ENCODE measurements at regions not wholly inside any gene's neighbourhood (a gene's known extent, or its start where the extent isn't known, plus 50 kb on each side); places are given as distances from the start of the nearest gene placed in this dataset.
"Not testable (repeated sequence)": the region's sequence is repeated elsewhere in the genome, so short reads cannot be mapped to it uniquely, and the experiment has no call there.

- H3K4me3 ChIP-seq (ENCODE audit: low read depth, low read length), result no peak overlapping the region
- DNase-seq (ENCODE audit: low read depth), result no peak
- TF ChIP-seq MYC (IDR thresholded peaks at IDR 0.05; ENCODE audit: low read depth, low read length) (no peak), MAX (IDR thresholded peaks at IDR 0.05; ENCODE audit: low read depth, low read length) (no peak), CTCF (IDR thresholded peaks at IDR 0.05; ENCODE audit: low read depth, low read length) (no peak), POLR2A (IDR thresholded peaks at IDR 0.05; ENCODE audit: extremely low read depth, insufficient read length) (no peak)
These were observed 94.8 kb upstream of the SMARCA2 start for GRCh38 chr9:1920386-1920785.

- DNase-seq (ENCODE audit: low read depth), result peak; percentile 26
- no peak overlapping the region for H3K4me3 ChIP-seq (ENCODE audit: low read depth, low read length)
- TF ChIP-seq MYC (IDR thresholded peaks at IDR 0.05; ENCODE audit: low read depth, low read length) (no peak), POLR2A (IDR thresholded peaks at IDR 0.05; ENCODE audit: extremely low read depth, insufficient read length) (no peak), MAX (IDR thresholded peaks at IDR 0.05; ENCODE audit: low read depth, low read length) (no peak), CTCF (IDR thresholded peaks at IDR 0.05; ENCODE audit: low read depth, low read length) (no peak)
These were observed 93.1 kb upstream of the SMARCA2 start for GRCh38 chr9:1922026-1922425.

DNA sequence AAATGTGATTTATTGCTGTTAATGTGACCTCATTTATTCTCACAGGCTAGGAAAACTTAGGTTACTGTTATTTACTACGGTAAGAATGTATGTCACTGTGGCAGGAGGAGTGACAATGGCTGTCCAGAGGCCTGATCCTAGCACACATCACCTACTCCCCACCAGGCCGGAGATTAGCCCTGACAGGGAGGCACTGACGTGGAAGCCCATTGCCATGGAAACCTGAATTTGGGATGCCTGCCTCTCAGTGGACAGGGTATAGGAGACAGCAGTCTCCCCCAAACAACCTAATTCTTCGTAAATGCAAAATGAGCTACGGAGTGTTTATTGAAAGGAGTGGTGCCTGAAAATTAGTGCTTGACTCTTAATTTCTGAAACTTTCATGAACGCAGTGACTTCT lies 87.6 kb upstream of the SMARCA2 start:
- TF ChIP-seq MAX (IDR thresholded peaks at IDR 0.05; ENCODE audit: low read depth, low read length) (no peak), POLR2A (IDR thresholded peaks at IDR 0.05; ENCODE audit: extremely low read depth, insufficient read length) (no peak), CTCF (IDR thresholded peaks at IDR 0.05; ENCODE audit: low read depth, low read length) (no peak), MYC (IDR thresholded peaks at IDR 0.05; ENCODE audit: low read depth, low read length) (no peak)
- no peak overlapping the region for H3K4me3 ChIP-seq (ENCODE audit: low read depth, low read length)
- no peak for DNase-seq (ENCODE audit: low read depth)

DNA sequence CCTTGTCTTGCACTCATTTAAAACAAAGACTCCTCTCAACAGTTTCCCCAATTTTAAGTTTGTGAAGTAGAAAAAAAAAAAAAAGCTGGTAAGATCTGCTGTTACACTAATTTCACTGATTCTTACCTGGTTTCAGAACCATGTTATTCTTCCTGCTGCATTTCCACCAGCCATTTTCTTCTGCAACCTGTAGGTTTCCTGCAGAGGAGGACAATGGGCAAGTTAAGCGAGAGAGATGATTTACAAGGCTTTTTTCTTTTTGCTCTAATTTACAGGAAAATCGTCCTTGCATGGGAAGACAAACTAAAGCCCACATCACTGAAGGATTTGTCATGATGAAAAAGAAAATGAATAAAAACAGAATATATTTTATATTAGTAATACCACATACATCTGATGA lies 86.0 kb upstream of the SMARCA2 start:
- H3K4me3 ChIP-seq (ENCODE audit: low read depth, low read length), result no peak overlapping the region
- TF ChIP-seq MAX (IDR thresholded peaks at IDR 0.05; ENCODE audit: low read depth, low read length), result no peak
- DNase-seq (ENCODE audit: low read depth), result no peak

DNA sequence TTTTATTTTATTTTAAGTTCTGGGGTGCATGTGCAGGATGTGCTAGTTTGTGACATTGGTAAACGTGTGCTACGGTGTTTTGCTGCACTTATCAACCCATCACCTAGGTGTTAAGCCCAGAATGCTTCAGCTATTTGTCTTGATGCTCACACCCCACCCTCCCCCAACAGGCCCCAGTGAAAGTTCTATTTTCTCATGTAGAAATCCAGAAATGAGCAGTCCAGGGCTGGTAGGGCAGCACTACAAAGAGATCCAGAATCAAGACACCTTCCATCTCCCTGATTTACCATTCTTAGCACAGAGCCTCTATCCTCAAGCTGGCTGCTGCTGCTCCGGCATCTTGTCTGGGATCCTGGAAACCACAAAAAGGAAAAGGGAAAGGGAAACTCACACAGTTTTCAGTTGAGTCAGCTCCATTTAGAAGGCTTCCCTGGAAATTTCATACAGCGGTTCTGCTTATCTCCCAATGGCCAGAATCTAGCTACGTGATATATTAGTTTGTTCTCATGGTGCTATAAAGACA lies 85.4 kb upstream of the SMARCA2 start:
- no peak for DNase-seq (ENCODE audit: low read depth)
- no peak overlapping the region for H3K4me3 ChIP-seq (ENCODE audit: low read depth, low read length)
- TF ChIP-seq MYC (IDR thresholded peaks at IDR 0.05; ENCODE audit: low read depth, low read length), result no peak
- TF ChIP-seq CTCF (IDR thresholded peaks at IDR 0.05; ENCODE audit: low read depth, low read length), result no peak
- no peak for TF ChIP-seq POLR2A (IDR thresholded peaks at IDR 0.05; ENCODE audit: extremely low read depth, insufficient read length)
- no peak for TF ChIP-seq MAX (IDR thresholded peaks at IDR 0.05; ENCODE audit: low read depth, low read length)

- H3K4me3 ChIP-seq (ENCODE audit: low read depth, low read length); DNase-seq (ENCODE audit: low read depth): not testable (repeated sequence)
These were observed 84.9 kb upstream of the SMARCA2 start for GRCh38 chr9:1930245-1930736.

GRCh38 chr9:1938135-1938534 lies 77.0 kb upstream of the SMARCA2 start:
- H3K4me3 ChIP-seq (ENCODE audit: low read depth, low read length), result no peak overlapping the region
- TF ChIP-seq POLR2A (IDR thresholded peaks at IDR 0.05; ENCODE audit: extremely low read depth, insufficient read length) (no peak), MYC (IDR thresholded peaks at IDR 0.05; ENCODE audit: low read depth, low read length) (no peak), MAX (IDR thresholded peaks at IDR 0.05; ENCODE audit: low read depth, low read length) (no peak), CTCF (IDR thresholded peaks at IDR 0.05; ENCODE audit: low read depth, low read length) (no peak)
- DNase-seq (ENCODE audit: low read depth), result no peak

Measured in NB4 (cell line).